SJCRH30 (cell line): ENCODE measurements at regions not wholly inside any gene's neighbourhood (a gene's known extent, or its start where the extent isn't known, plus 50 kb on each side); places are given as distances from the start of the nearest gene placed in this dataset.
"Not testable (repeated sequence)": the region's sequence is repeated elsewhere in the genome, so short reads cannot be mapped to it uniquely, and the experiment has no call there.

ENCODE experiments used
- DNase-seq, 2 experiments: peaks; one replicate each; pipeline ENCODE4 v3.0.0-alpha.2; 2015 to 2020
- H3K27ac ChIP-seq: fragments of 250-450 bp; sonication (Bioruptor Pico); 2 replicates; pipeline ENCODE4 v1.5.1; 2020; ENCODE audit warnings: mild to moderate bottlenecking, moderate library complexity
- H3K27me3 ChIP-seq: fragments of 250-450 bp; sonication (Bioruptor Pico); 2 replicates; pipeline ENCODE4 v1.5.1; 2020; ENCODE audit warnings: mild to moderate bottlenecking, moderate library complexity
- H3K36me3 ChIP-seq: fragments of 250-450 bp; sonication (Bioruptor Pico); 2 replicates; pipeline ENCODE4 v1.5.1; 2020; ENCODE audit warnings: mild to moderate bottlenecking, moderate library complexity
- H3K4me1 ChIP-seq: fragments of 250-450 bp; sonication (Bioruptor Pico); 2 replicates; pipeline ENCODE4 v1.5.1; 2020; ENCODE audit warnings: mild to moderate bottlenecking, moderate library complexity
- H3K4me3 ChIP-seq: fragments of 250-450 bp; sonication (Bioruptor Pico); 2 replicates; pipeline ENCODE4 v1.5.1; 2020; ENCODE audit warnings: mild to moderate bottlenecking, moderate library complexity
- H3K9me3 ChIP-seq: fragments of 250-450 bp; sonication (Bioruptor Pico); replicated peaks from 2 replicates; pipeline ENCODE4 v1.5.1; 2020; ENCODE audit warnings: mild to moderate bottlenecking, moderate library complexity

DNA sequence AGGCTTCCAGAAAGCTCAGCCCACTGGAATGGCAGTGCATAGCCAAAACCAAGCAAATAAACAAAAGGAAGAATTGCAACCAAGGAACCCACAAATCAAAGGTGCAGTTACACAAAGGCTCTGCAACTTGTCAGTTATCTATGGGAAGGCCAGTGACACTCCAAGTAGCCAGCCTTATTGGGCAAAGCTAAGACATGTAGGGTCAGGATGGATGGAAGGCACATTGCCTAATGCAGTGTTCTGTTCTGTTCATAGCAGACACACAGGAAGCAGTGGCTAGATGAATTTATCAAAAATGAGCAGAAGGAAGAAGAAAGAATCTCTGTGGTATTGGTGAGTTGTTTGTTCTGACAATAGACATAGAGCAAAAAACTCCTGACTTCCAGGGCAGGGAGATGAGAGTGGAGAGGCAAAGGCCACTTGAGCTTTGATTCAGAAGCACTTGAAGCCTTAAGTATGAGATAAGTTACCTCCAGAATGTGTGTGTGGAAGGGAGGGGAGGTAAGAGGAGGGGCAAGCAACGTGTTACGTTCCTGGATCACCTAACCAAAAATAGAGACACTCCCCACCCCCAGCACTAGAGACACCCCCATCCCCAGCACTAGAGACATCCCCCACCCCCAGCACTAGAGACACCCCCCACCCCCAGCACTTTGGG lies 57.9 kb upstream of the AKAP12 start:
- Histone ChIP-seq H3K36me3 (no peaks in the 10 kb centered on the region), H3K9me3 (no peaks in the 10 kb centered on the region), H3K4me1 (no peaks in the 10 kb centered on the region), H3K27me3 (no peaks in the 10 kb centered on the region), H3K27ac (no peak overlapping the region), H3K4me3 (no peak overlapping the region)
- no peak for DNase-seq

GRCh38 chr6:151182958-151183357 lies 56.8 kb upstream of the AKAP12 start:
- DNase-seq, H3K4me1 ChIP-seq, H3K4me3 ChIP-seq, H3K27ac ChIP-seq, H3K9me3 ChIP-seq, H3K27me3 ChIP-seq, H3K36me3 ChIP-seq: not testable (repeated sequence)

GRCh38 chr6:151185148-151185547 lies 54.6 kb upstream of the AKAP12 start:
- Histone ChIP-seq H3K36me3 (no peaks in the 10 kb centered on the region), H3K4me1 (no peaks in the 10 kb centered on the region), H3K27ac (no peak overlapping the region), H3K4me3 (no peak overlapping the region), H3K27me3 (no peaks in the 10 kb centered on the region), H3K9me3 (no peaks in the 10 kb centered on the region)
- DNase-seq, result no peak

- DNase-seq, result no peak
- Histone ChIP-seq H3K4me3 (no peak overlapping the region), H3K27ac (no peak overlapping the region), H3K4me1 (no peaks in the 10 kb centered on the region), H3K27me3 (no peaks in the 10 kb centered on the region), H3K36me3 (no peaks in the 10 kb centered on the region), H3K9me3 (no peaks in the 10 kb centered on the region)
These were observed 53.5 kb upstream of the AKAP12 start for GRCh38 chr6:151186306-151186705.

DNA sequence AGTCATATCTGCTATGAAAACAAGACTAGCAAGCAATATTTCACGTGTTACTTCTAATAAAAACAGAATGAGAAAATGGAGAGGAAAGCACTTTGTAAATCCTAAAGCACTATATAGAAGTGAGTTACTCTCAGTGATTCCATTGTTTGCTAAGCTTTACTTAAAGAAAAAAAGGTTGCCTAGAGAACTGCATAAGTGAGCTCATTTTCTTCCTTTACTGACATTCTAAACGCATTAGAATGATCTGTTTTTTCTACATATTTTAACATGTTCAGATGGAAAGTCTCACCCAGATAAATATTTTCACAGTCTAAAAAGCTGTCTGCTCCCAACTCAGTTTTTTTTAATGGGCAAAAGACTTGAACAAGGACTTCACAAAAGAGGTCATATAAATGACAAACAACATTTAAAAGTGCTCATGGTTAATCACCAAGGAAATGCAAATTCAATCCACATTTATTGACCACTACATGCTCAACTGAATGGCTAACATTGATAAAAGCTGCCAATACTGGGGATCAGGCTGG lies 52.9 kb upstream of the AKAP12 start:
- no peaks in the 10 kb centered on the region for H3K36me3 ChIP-seq
- H3K27ac ChIP-seq, result no peak overlapping the region
- no peak for DNase-seq
- H3K27me3 ChIP-seq, result no peaks in the 10 kb centered on the region
- no peaks in the 10 kb centered on the region for H3K4me1 ChIP-seq
- no peak overlapping the region for H3K4me3 ChIP-seq
- H3K9me3 ChIP-seq, result no peaks in the 10 kb centered on the region
